WERI-Rb-1 (cell line): ENCODE measurements at regions not wholly inside any gene's neighbourhood (a gene's known extent, or its start where the extent isn't known, plus 50 kb on each side); places are given as distances from the start of the nearest gene placed in this dataset.

Experiments
- DNase-seq: peaks from one replicate; pipeline ENCODE4 v3.0.0-alpha.2; 2020
- H3K27ac ChIP-seq: fragments of 250-450 bp; sonication (Bioruptor Pico); 2 replicates; pipeline ENCODE4 v1.5.1; 2020; ENCODE audit warnings: mild to moderate bottlenecking, moderate library complexity
- H3K27me3 ChIP-seq: fragments of 250-450 bp; sonication (Bioruptor Pico); 2 replicates; pipeline ENCODE4 v1.5.1; 2021; ENCODE audit warnings: mild to moderate bottlenecking, low read depth, moderate library complexity; ENCODE audit not compliant: insufficient read depth, severe bottlenecking
- H3K36me3 ChIP-seq: fragments of 250-450 bp; sonication (Bioruptor Pico); 2 replicates; pipeline ENCODE4 v1.5.1; 2020; ENCODE audit warnings: mild to moderate bottlenecking, moderate library complexity
- H3K4me3 ChIP-seq: 2 replicates; pipeline ENCODE4 v1.5.1; 2011; ENCODE audit warnings: low read depth, mild to moderate bottlenecking, control low read depth, low read length
- H3K9me3 ChIP-seq: fragments of 250-450 bp; sonication (Bioruptor Pico); 2 replicates; pipeline ENCODE4 v1.5.1; 2021; ENCODE audit warnings: mild to moderate bottlenecking, moderate library complexity; ENCODE audit not compliant: severe bottlenecking
- TF ChIP-seq, protein P1 (sequence below): IDR thresholded peaks from 2 replicates; pipeline ENCODE4 v1.5.1; 2011; ENCODE audit warnings: low read depth, mild to moderate bottlenecking, control low read depth, inconsistent platforms, low read length

DNA sequence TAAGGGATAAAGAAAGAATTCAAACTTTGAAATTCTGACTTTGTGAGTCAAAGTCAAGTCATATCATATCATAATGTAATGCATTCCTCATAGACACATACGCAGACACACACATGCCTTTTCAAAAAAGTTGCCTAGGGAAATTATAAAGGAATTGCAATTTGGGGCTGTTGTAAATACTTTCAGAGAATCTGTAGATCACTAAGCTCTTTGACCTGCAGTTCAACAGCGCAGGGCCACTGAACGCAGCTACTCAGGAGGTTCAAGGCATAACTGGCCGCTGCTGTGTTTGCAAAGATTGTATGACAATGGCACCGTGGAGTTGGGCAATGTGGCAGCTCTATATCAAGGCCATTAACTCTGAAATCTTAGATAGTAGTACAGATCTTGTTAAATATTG, 188.4 kb upstream of the THRB start:
- Histone ChIP-seq H3K27ac (no peak overlapping the region), H3K4me3 (no peak overlapping the region)

DNA sequence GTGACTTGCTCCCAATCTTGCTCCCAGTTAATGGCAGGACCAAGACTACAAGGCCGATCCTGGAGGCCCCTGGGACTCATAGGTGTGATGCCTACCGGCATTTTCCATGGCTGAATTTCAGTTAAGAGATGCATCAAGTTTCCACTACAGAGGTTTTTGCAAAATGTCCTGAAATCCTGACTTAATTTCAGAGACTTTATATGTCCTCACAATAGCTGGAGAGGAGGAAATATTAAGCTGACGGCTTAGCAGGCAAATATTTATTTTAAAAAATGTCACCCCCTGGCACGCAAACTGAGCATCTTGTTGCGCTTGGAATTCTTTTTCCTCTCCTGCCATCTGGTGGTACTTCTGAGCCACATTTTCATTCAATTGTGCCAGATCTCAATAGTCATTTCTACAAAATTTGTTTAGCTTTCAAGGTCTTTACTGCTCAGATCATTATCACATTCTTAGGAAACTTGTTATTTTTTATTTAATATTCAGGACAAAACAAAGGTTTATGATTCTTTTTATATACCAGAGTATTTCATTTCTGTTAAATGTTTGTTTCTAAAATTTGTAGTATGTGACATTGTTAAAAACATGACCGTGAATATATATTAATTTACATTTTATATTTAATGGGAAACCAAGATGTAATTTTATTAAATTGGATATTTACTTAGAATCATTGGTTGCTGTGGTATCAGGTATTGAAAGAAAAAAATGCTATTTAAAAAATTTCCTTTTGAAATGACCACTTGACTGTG, 189.2 kb upstream of the THRB start:
- TF ChIP-seq, protein P1, sequence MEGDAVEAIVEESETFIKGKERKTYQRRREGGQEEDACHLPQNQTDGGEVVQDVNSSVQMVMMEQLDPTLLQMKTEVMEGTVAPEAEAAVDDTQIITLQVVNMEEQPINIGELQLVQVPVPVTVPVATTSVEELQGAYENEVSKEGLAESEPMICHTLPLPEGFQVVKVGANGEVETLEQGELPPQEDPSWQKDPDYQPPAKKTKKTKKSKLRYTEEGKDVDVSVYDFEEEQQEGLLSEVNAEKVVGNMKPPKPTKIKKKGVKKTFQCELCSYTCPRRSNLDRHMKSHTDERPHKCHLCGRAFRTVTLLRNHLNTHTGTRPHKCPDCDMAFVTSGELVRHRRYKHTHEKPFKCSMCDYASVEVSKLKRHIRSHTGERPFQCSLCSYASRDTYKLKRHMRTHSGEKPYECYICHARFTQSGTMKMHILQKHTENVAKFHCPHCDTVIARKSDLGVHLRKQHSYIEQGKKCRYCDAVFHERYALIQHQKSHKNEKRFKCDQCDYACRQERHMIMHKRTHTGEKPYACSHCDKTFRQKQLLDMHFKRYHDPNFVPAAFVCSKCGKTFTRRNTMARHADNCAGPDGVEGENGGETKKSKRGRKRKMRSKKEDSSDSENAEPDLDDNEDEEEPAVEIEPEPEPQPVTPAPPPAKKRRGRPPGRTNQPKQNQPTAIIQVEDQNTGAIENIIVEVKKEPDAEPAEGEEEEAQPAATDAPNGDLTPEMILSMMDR = peak; percentile 27; the same call in 1 of the 2 replicates
- no peak for DNase-seq
- H3K27me3 ChIP-seq = no peaks in the 10 kb centered on the region
- no peaks in the 10 kb centered on the region for H3K9me3 ChIP-seq
- no peaks in the 10 kb centered on the region for H3K36me3 ChIP-seq
- no peak overlapping the region for H3K27ac ChIP-seq
- H3K4me3 ChIP-seq = no peak overlapping the region

More for the DNA sequence above, 188.4 kb upstream of the THRB start:
- no peak for DNase-seq
- TF ChIP-seq, protein P1 = no peak
- H3K9me3 ChIP-seq = no peaks in the 10 kb centered on the region
- H3K36me3 ChIP-seq = no peaks in the 10 kb centered on the region
- no peaks in the 10 kb centered on the region for H3K27me3 ChIP-seq

DNA sequence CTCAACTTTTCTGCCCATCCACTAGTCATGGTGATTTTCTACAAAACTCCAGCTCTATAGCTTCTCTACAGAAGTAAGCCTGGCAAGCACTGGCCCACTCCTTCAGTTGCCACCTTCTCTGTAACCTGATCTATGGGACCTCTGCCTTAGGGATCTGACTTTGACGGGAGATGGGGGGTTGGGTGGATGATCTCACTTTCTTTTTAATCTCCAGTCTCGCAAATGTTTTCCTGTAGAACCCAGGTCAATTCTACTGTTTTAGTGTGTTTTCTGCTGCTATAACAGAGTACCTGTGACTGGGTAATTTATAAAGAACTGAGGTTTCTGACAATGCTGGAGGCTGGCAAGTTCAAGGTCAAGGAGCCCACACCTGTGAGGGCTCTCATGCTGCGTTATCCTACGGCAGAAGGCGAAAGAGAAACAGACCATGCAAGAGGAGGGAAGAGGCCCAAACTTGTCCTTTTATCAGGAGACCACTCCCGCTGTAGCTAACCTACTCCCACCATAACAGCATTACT, 189.9 kb upstream of the THRB start:
- H3K9me3 ChIP-seq = no peaks in the 10 kb centered on the region
- H3K27me3 ChIP-seq = no peaks in the 10 kb centered on the region
- DNase-seq = peak; percentile 22
- no peak overlapping the region for H3K4me3 ChIP-seq
- TF ChIP-seq, protein P1 = no peak
- H3K27ac ChIP-seq = no peak overlapping the region
- no peaks in the 10 kb centered on the region for H3K36me3 ChIP-seq

DNA sequence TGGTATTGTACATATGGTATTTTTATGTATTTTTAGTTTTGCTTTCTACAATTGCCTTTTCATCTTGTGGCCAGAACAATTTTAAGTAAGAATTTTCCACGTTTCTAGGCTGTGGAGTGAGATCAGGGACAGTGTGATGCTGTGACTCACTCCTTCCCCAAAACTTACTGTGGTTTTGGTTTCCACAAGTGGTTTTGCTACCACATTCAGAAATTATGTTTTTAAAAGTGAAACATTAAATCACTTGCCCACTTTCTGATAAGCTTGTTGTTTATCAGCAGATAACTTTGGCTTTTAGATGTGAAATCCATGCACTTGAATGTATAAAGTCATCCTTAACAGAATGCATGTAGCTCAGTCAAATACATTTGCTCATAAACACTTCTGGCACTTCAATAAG, 192.2 kb upstream of the THRB start:
- TF ChIP-seq, protein P1 = no peak
- H3K27ac ChIP-seq = no peak overlapping the region
- H3K9me3 ChIP-seq = no peaks in the 10 kb centered on the region
- no peak overlapping the region for H3K4me3 ChIP-seq
- H3K36me3 ChIP-seq = no peaks in the 10 kb centered on the region
- H3K27me3 ChIP-seq = no peaks in the 10 kb centered on the region
- no peak for DNase-seq

DNA sequence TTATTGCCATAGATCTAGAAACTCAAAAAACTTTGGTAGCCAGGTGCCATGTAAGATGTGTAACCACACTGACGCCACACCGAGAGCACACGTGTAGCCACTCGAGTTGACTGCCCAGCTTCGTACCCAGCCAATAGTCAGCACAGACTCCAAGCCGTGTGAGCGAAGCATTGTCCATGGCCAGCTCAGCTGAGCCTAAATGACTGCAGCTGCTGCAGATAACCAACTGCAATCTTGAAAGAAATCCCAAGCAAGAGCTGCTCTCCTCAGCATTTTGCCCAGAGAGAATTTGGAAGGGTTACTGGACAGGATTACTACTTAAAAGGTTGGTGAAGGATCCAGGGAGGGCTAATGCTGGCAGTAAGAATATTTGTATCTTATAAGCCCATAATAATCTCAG, 193.0 kb upstream of the THRB start:
- H3K27ac ChIP-seq = no peak overlapping the region
- TF ChIP-seq, protein P1 = no peak
- no peak for DNase-seq
- no peaks in the 10 kb centered on the region for H3K27me3 ChIP-seq
- H3K9me3 ChIP-seq = no peaks in the 10 kb centered on the region
- H3K36me3 ChIP-seq = no peaks in the 10 kb centered on the region
- no peak overlapping the region for H3K4me3 ChIP-seq
